ENCODE measurements at regions not wholly inside any gene's neighbourhood (a gene's known extent, or its start where the extent isn't known, plus 50 kb on each side); places are given as distances from the start of the nearest gene placed in this dataset.
"Not testable (repeated sequence)": the region's sequence is repeated elsewhere in the genome, so short reads cannot be mapped to it uniquely, and the experiment has no call there.

- DNase-seq (ENCODE audit: low read depth), result no peak
Observed at GRCh38 chr2:234802071-234802844, 149.6 kb upstream of the SH3BP4 start.

- no peak for DNase-seq (ENCODE audit: low read depth)
Observed at GRCh38 chr2:234797566-234798250, 154.1 kb upstream of the SH3BP4 start.

GRCh38 chr2:234796045-234796591 is 155.7 kb upstream of the SH3BP4 start:
- no peak for DNase-seq (ENCODE audit: low read depth)

- DNase-seq (ENCODE audit: low read depth), result no peak
Observed at GRCh38 chr2:234795272-234795920, 156.4 kb upstream of the SH3BP4 start.

GRCh38 chr2:234794866-234795265 is 157.0 kb upstream of the SH3BP4 start:
- DNase-seq (ENCODE audit: low read depth), result no peak

- no peak for DNase-seq (ENCODE audit: low read depth)
Observed at GRCh38 chr2:234793212-234793785, 158.5 kb upstream of the SH3BP4 start.

GRCh38 chr2:234792621-234793022 is 159.2 kb upstream of the SH3BP4 start:
- no peak for DNase-seq (ENCODE audit: low read depth)

GRCh38 chr2:234792096-234792495 is 159.7 kb upstream of the SH3BP4 start:
- not testable (repeated sequence) for DNase-seq (ENCODE audit: low read depth)

GRCh38 chr2:234790380-234790779 is 161.4 kb upstream of the SH3BP4 start:
- DNase-seq (ENCODE audit: low read depth), result no peak

- no peak for DNase-seq (ENCODE audit: low read depth)
Observed at GRCh38 chr2:234789556-234790325, 162.1 kb upstream of the SH3BP4 start.

- DNase-seq (ENCODE audit: low read depth), result no peak
Observed at GRCh38 chr2:234788841-234789240, 163.0 kb upstream of the SH3BP4 start.

- no peak for DNase-seq (ENCODE audit: low read depth)
Observed at GRCh38 chr2:234788381-234788780, 163.4 kb upstream of the SH3BP4 start.

GRCh38 chr2:234787114-234787513 is 164.7 kb upstream of the SH3BP4 start:
- no peak for DNase-seq (ENCODE audit: low read depth)

GRCh38 chr2:234773764-234774409 is 177.9 kb upstream of the SH3BP4 start:
- DNase-seq (ENCODE audit: low read depth), result no peak

- no peak for DNase-seq (ENCODE audit: low read depth)
Observed at GRCh38 chr2:234773129-234773528, 178.7 kb upstream of the SH3BP4 start.

GRCh38 chr2:234772733-234773060 is 179.1 kb upstream of the SH3BP4 start:
- DNase-seq (ENCODE audit: low read depth), result no peak

- no peak for DNase-seq (ENCODE audit: low read depth)
Observed at GRCh38 chr2:234771980-234772732, 179.7 kb upstream of the SH3BP4 start.

GRCh38 chr2:234771176-234771575 is 180.6 kb upstream of the SH3BP4 start:
- no peak for DNase-seq (ENCODE audit: low read depth)

- no peak for DNase-seq (ENCODE audit: low read depth)
Observed at GRCh38 chr2:234770715-234771141, 181.1 kb upstream of the SH3BP4 start.

- no peak for DNase-seq (ENCODE audit: low read depth)
Observed at GRCh38 chr2:234770031-234770506, 181.7 kb upstream of the SH3BP4 start.

All from stimulated activated CD8-positive, alpha-beta memory T cell treated with anti-CD3 and anti-CD28 coated beads, Interleukin-12 subunit alpha, Interleukin-12 subunit beta, amount 100 ng/mL, for 4 hours (primary cell).